ENCODE measurements at regions not wholly inside any gene's neighbourhood (a gene's known extent, or its start where the extent isn't known, plus 50 kb on each side); places are given as distances from the start of the nearest gene placed in this dataset.
"Not testable (repeated sequence)": the region's sequence is repeated elsewhere in the genome, so short reads cannot be mapped to it uniquely, and the experiment has no call there.

DNA sequence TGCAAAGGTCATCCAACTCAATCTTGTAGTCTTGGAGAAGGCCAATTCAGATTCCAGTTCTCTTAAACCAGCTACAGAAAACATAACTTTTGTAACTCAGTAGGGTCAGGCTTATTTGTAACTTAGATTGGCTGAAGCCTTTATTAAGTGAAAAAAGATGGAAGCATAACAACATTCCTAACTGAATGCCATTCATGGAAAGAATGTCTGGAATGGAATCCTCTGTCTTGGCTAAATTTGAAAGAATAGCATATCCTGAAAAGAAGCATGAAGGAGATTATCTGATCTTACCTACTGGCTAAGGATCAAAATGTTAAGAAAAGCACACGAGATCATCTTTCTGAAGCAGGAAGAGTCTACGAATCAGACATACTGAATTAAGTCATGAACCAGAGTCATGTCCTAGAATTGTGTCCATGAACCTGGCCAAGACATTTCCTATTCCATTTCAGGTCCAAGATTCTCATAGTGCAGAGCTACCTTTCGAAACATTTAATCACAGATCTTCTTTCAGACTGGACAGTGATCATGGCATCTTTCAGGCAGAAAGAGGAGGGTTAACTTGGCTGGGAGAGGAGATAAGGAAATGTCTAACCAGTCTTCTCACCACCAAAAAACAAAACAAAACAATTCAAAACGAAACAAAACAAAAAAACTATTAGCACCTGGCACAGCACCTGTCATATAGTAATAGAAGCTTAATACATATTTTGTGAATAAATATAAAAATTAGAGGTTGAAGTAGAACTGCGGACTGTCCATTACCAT lies 75.6 kb downstream of the XCL2 start:
- no peaks in the 10 kb centered on the region for H3K27me3 ChIP-seq (ENCODE audit: control insufficient read depth, insufficient read depth, low read length)
- TF ChIP-seq, protein P1, sequence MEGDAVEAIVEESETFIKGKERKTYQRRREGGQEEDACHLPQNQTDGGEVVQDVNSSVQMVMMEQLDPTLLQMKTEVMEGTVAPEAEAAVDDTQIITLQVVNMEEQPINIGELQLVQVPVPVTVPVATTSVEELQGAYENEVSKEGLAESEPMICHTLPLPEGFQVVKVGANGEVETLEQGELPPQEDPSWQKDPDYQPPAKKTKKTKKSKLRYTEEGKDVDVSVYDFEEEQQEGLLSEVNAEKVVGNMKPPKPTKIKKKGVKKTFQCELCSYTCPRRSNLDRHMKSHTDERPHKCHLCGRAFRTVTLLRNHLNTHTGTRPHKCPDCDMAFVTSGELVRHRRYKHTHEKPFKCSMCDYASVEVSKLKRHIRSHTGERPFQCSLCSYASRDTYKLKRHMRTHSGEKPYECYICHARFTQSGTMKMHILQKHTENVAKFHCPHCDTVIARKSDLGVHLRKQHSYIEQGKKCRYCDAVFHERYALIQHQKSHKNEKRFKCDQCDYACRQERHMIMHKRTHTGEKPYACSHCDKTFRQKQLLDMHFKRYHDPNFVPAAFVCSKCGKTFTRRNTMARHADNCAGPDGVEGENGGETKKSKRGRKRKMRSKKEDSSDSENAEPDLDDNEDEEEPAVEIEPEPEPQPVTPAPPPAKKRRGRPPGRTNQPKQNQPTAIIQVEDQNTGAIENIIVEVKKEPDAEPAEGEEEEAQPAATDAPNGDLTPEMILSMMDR (IDR thresholded peaks at IDR 0.05; ENCODE audit: insufficient read depth, low read length, poor library complexity, severe bottlenecking): no peak
- DNase-seq (ENCODE audit: low read depth): no peak
- H3K4me3 ChIP-seq (ENCODE audit: low read depth, low read length): no peak overlapping the region
- no peaks in the 10 kb centered on the region for H3K36me3 ChIP-seq (ENCODE audit: control insufficient read depth, insufficient read depth, low read length)

DNA sequence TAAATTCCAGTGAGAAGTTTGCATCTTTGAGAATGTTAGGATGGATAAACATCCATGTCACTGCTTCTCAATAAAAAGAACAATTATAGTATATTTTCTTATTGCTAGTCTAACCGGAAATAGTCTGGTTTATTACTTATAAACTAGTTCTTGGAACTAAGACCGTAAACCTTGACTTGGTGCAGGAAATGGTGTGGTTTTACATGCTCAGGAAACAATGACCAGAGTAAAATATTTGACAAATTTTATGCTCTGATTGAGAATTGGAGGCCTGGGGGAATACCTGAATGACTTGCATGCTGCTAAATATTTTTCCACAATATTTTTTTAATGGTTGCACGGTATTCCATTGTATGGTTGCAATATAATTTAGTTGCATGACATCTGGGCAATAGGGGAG lies 76.3 kb downstream of the XCL2 start:
- Histone ChIP-seq H3K4me3 (ENCODE audit: low read depth, low read length) (no peak overlapping the region), H3K27me3 (ENCODE audit: control insufficient read depth, insufficient read depth, low read length) (no peaks in the 10 kb centered on the region), H3K36me3 (ENCODE audit: control insufficient read depth, insufficient read depth, low read length) (no peaks in the 10 kb centered on the region)
- no peak for DNase-seq (ENCODE audit: low read depth)
- TF ChIP-seq, protein P1 (IDR thresholded peaks at IDR 0.05; ENCODE audit: insufficient read depth, low read length, poor library complexity, severe bottlenecking): no peak

DNA sequence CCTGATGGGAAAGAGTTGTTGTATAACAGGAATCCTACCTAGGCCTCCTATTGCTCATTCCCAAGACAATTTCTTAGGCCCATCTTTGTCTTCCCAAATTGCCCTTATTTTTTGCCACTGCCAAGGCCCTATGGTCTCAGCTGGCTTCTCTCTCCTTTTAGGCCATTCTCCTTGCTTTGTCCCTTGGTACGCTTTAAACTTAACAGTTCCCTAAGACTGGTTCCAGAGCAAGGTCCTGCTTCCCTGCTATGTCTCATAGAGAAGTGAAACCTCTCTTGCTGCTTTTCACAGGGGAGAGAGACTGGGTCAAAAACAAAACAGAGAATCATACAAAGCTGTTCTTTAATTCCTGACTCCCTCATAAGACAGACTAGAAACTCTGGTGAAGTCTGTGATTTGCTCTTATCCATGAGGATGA lies 77.1 kb downstream of the XCL2 start:
- no peak overlapping the region for H3K4me3 ChIP-seq (ENCODE audit: low read depth, low read length)
- no peak for DNase-seq (ENCODE audit: low read depth)
- no peaks in the 10 kb centered on the region for H3K27me3 ChIP-seq (ENCODE audit: control insufficient read depth, insufficient read depth, low read length)
- TF ChIP-seq, protein P1 (IDR thresholded peaks at IDR 0.05; ENCODE audit: insufficient read depth, low read length, poor library complexity, severe bottlenecking): no peak
- no peaks in the 10 kb centered on the region for H3K36me3 ChIP-seq (ENCODE audit: control insufficient read depth, insufficient read depth, low read length)

DNA sequence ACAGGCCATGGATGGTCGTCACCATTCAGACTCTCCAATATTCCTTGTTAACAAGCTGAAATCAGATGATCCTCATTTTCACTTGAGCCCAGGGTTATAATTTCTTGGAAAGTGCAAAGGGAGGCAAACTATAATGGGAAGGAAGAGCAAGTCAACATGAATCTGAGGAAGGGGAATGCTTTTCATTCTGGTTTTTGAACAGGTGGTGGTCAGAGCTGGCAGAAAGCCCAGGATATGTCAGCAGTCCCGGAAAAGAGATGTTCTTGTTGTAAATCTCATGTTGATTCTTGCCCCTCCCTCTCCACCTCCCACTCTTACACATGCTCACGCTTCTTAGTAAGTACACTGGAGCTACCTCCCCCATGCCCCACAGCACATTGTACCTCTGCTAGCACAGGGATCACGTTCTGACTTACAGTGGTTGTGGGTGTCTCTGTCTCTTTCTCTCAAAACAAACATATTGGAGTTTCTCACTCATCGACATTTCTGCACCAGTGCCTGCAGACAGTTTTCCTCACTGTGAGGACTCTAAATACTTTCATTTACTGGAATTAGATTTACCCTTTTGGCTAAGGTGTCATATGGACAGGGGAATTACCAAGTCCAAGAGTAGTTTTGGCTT lies 77.6 kb downstream of the XCL2 start:
- DNase-seq (ENCODE audit: low read depth): peak; percentile 95
- no peaks in the 10 kb centered on the region for H3K36me3 ChIP-seq (ENCODE audit: control insufficient read depth, insufficient read depth, low read length)
- TF ChIP-seq, protein P1 (IDR thresholded peaks at IDR 0.05; ENCODE audit: insufficient read depth, low read length, poor library complexity, severe bottlenecking): no peak
- H3K4me3 ChIP-seq (ENCODE audit: low read depth, low read length): no peak overlapping the region
- H3K27me3 ChIP-seq (ENCODE audit: control insufficient read depth, insufficient read depth, low read length): no peaks in the 10 kb centered on the region

DNA sequence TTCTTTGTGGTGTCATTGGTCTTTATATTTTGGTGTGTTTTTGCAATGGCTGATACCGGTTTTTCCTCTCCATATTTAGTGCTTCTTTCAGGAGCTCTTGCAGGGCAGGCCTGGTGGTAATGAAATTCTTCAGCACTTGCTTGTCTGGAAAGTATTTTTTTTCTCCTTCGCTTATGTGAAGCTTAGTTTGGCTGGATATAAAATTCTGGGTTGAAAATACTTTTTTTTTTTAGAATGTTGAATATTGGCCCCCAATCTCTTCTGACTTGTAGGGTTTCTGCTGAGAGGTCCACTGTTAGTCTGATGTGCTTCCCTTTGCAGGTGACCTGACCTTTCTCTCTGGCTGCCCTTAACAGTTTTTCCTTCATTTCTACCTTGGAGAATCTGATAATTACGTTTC lies 82.7 kb downstream of the XCL2 start:
- DNase-seq (ENCODE audit: low read depth); H3K27me3 ChIP-seq (ENCODE audit: control insufficient read depth, insufficient read depth, low read length); H3K4me3 ChIP-seq (ENCODE audit: low read depth, low read length); H3K36me3 ChIP-seq (ENCODE audit: control insufficient read depth, insufficient read depth, low read length): not testable (repeated sequence)

DNA sequence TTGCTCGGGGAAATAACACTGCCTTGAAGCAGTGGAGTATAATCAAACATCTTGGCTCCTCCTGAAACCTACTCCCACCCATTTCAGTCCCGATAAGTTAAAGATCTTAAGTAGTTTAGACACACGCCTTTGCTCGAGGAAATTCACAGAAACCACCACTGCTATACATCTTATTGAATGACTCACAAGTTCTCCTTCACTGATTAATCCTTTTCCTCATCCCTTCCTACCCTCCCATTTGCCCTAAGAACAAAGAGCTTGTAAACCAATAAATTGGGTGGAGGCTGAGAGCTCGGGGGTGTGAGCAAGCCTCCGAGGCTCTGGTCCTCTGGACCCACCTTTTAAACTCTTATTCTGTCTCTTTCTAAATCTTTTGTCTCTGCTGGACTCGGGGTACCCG lies 86.5 kb downstream of the XCL2 start:
- H3K36me3 ChIP-seq (ENCODE audit: control insufficient read depth, insufficient read depth, low read length); H3K27me3 ChIP-seq (ENCODE audit: control insufficient read depth, insufficient read depth, low read length); DNase-seq (ENCODE audit: low read depth); H3K4me3 ChIP-seq (ENCODE audit: low read depth, low read length): not testable (repeated sequence)

DNA sequence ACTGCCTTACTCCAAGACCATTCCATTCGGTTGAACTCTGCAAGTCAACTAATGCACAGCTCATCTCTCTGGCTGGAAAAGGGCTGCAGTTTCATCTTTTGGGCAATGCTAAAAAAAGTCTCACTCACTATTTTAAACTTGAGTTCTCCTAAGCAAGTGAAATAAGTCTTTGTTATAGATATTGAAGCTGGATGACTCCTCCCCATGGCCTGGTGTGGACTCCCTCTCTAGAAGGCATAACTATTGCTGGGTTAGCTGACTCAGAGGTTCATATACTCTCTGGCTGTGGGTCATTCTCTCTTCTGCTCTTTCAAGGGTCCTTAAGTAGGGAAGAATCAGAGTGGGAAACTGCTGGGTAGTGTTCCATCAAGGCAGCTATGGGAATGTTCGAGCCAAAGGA lies 88.0 kb downstream of the XCL2 start:
- TF ChIP-seq, protein P1 (IDR thresholded peaks at IDR 0.05; ENCODE audit: insufficient read depth, low read length, poor library complexity, severe bottlenecking): no peak
- Histone ChIP-seq H3K36me3 (ENCODE audit: control insufficient read depth, insufficient read depth, low read length) (no peaks in the 10 kb centered on the region), H3K27me3 (ENCODE audit: control insufficient read depth, insufficient read depth, low read length) (no peaks in the 10 kb centered on the region), H3K4me3 (ENCODE audit: low read depth, low read length) (no peak overlapping the region)
- DNase-seq (ENCODE audit: low read depth): no peak
